ENCODE measurements at regions not wholly inside any gene's neighbourhood (a gene's known extent, or its start where the extent isn't known, plus 50 kb on each side); places are given as distances from the start of the nearest gene placed in this dataset.

- TF ChIP-seq GABPA (IDR thresholded peaks at IDR 0.05; ENCODE audit: low read depth) (no peak), CTCF (IDR thresholded peaks at IDR 0.05; ENCODE audit: insufficient read depth, low read length) (no peak)
Measured at GRCh38 chr12:131471946-131472732, 238.8 kb upstream of the SFSWAP start.
